ENCODE measurements at regions not wholly inside any gene's neighbourhood (a gene's known extent, or its start where the extent isn't known, plus 50 kb on each side); places are given as distances from the start of the nearest gene placed in this dataset.

DNA sequence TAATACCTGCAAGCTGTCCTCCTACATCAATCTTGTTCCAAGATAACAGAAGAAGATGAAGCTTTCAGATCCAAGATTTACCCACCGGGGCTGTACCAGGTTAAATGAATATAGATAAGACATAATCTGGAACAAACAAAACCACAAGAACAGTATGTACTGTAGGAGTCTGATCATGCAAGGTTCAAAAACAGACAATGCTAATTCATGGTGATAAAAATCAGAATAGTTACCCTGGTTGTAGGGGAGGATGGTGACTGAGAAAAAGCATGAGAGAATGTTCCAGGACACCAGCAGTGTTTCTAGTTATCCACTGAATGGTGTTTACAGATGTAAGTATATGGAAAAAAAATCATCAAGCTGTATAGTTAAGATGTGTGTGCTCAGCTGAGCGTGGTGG, 211.6 kb upstream of the TBL1X start:
- Mint-ChIP-seq H3K9me3 (peaks cover 27% of the 10 kb centered on the region), H3K4me3 (no peak overlapping the region), H3K27me3 (ENCODE audit: insufficient read depth, low read depth, poor library complexity) (no peaks in the 10 kb centered on the region), H3K27ac (no peak overlapping the region), H3K4me1 (peaks cover 14% of the 10 kb centered on the region; the same call in 2 of the 3 replicates), H3K36me3 (ENCODE audit: low read depth) (peaks cover 25% of the 10 kb centered on the region; the same call in 2 of the 3 replicates)
- Histone ChIP-seq H3K4me2 (no peak overlapping the region), H3K9me2 (ENCODE audit: insufficient read depth) (no peaks in the 10 kb centered on the region), H3K4me1 (ENCODE audit: insufficient read depth) (peaks cover 5% of the 10 kb centered on the region; the same call in 1 of the 2 replicates), H4K20me1 (replicated peaks; ENCODE audit: insufficient read depth) (no peaks in the 10 kb centered on the region), H3K79me2 (replicated peaks; ENCODE audit: insufficient read depth) (no peaks in the 10 kb centered on the region), H3K36me3 (ENCODE audit: insufficient read depth) (no peaks in the 10 kb centered on the region), H3K27ac (ENCODE audit: low read depth) (no peak overlapping the region), H3K4me3 (no peak overlapping the region), H2AFZ (no peak overlapping the region), H3F3A (replicated peaks; ENCODE audit: low read depth) (no peaks in the 10 kb centered on the region), H3K27me3 (ENCODE audit: insufficient read depth) (no peaks in the 10 kb centered on the region)
- no peak for TF ChIP-seq NANOG (IDR thresholded peaks at IDR 0.05; ENCODE audit: borderline replicate concordance)
- TF ChIP-seq STAT1 (IDR thresholded peaks at IDR 0.05; ENCODE audit: unreplicated experiment) = no peak
- no peak for TF ChIP-seq EZH2 (IDR thresholded peaks at IDR 0.05; ENCODE audit: low read depth, unreplicated experiment)
- no peak for TF ChIP-seq ZNF462 (CRISPR knock-in tag; IDR thresholded peaks at IDR 0.05)
- TF ChIP-seq ZNF114 (CRISPR knock-in tag; IDR thresholded peaks at IDR 0.05) = no peak
- TF ChIP-seq ZNF331 (CRISPR knock-in tag; IDR thresholded peaks at IDR 0.05; ENCODE audit: low read depth) = no peak
- TF ChIP-seq CREB1 (CRISPR knock-in tag; IDR thresholded peaks at IDR 0.05; ENCODE audit: low read depth) = no peak
- no peak for TF ChIP-seq EZH2phosphoT487 (IDR thresholded peaks at IDR 0.05; ENCODE audit: unreplicated experiment)
- TF ChIP-seq REST (IDR thresholded peaks at IDR 0.05; ENCODE audit: unreplicated experiment) = no peak
- no peak for TF ChIP-seq CTCF (conservative IDR thresholded peaks at IDR 0.05; ENCODE audit: low read depth in 2 of 2)
- TF ChIP-seq POLR2AphosphoS5 (IDR thresholded peaks at IDR 0.05; ENCODE audit: low read depth) = no peak
- no peak for TF ChIP-seq ETS1 (IDR thresholded peaks at IDR 0.05)
- no peak for TF ChIP-seq JUNB (IDR thresholded peaks at IDR 0.05; ENCODE audit: unreplicated experiment)
- ATAC-seq = no peak
- no peak for DNase-seq (ENCODE audit: low spot score)

Measured in GM23338 (cell line).